GM21381 (cell line): ENCODE measurements at regions not wholly inside any gene's neighbourhood (a gene's known extent, or its start where the extent isn't known, plus 50 kb on each side); places are given as distances from the start of the nearest gene placed in this dataset.

Source experiments
- ATAC-seq: cut with Tn5 transposase; IDR thresholded peaks from one replicate; pipeline ENCODE4 v1.9.1; 2021; ENCODE audit warnings: mild to moderate bottlenecking, moderate library complexity; ENCODE audit not compliant: unreplicated experiment

DNA sequence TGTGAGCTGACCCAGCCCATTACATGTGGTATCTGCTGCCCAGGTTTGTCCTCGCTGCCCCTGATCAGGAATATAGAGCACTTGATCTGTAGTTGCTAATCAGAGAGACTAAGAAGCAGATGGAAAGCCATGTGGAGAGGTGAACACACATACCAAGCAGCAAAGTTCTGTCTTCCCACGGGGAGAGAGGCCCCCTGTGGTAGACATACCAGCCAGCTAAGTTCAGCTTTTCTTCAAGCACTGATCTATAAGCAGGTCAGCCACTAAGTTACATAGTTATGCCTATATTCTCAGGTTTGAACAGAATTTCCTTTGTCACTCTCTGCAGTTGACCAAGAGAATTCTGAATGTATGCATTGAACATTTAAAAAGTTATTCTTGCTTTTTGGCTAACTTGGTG is 76.4 kb downstream of the DDX3Y start:
- no peak for ATAC-seq

DNA sequence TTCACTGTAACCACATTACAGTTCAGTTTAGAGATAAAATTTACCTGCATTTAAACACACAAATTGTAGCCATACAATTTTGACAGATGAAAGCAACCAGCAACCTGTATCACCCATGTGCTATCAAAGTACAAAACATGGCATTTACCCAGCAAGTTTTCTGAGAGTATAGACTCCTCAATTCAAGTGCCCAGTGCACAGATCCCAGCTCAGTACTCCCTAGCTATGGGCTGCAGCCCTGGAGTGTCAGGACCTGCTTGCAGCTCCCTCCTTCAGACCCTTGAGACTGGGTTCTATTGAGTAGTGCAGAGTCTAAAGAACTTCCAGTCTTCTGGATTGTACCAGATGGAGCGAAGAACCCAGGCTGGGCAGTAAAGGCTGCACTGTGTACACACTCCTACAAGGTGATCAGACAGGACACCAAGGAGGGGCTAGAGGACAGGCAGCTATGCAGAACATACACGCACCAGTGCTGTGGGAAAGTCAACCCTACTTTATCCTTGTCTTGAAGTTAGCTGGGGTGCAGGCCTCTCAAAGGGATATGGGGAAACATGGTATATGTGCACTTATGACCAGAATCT is 77.7 kb downstream of the DDX3Y start:
- ATAC-seq, result no peak

DNA sequence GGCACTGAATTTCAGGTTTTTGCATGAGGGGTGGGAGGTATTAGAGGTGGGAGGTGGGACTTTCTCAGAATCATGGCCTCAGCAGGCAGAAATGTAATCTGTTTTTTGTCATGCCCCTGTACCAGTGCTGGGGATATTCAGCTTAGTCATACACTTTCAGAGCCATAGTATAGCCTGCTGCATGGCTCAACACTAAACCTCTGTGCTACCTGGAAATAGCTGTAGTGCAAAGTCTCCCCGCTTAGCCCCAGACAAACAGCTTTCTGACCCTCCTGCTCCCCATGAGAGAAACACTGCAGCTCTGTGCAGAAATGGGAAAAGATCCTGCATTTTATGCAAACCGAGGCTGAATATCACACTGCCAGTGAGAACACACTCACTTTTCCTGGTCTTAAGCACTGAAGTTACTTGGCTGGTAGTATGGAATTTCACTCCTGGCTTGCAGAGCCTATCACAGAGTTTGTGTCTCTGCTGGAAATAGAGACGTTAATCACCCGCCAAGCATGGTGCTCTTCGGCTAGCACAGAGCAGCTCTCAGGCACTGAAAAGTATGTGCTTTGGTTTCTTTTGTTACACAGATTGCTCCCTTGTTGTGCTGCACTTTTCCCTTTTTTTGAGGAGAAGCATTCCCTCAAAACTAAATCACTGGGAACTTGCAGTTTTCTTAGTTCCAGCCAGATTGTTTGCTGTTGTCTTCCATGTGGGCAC is 80.1 kb downstream of the DDX3Y start:
- no peak for ATAC-seq

DNA sequence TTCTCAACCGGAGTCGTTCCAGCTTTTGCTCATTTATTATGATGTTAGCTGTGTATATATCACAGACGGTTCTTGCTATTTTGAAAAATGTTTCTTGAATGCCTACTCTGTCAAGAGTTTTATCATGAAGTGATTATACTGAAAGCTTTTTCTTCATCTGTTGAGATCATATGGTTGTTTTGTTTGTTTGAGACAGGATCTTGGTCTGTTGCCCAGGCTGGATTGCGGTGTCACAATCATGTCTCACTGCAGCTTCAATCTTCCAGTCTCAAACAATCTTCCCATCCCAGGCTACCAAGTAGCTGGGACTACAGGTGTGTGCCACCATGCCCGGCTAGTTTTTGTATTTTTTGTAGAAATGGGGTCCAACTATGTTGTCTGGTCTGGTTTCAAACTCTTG is 112.8 kb downstream of the DDX3Y start:
- ATAC-seq, result no peak

DNA sequence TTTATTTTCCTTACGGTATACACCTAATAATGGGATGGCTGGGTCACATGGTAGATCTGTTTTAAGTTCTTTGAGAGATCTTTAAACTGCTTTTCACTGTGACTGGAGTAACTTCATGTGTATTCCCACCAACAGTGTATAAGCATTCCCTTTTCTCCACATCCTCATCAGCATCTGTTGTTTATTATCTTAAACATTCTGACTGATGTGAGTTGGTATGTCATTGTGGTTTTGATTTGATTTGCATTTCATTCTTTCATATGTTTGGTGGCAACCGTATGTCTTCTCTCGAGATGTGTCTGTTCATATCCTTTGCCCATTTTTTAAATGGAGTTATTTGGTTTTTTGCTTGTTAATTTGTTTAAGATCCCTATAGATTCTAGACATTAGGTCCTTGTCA is 114.8 kb downstream of the DDX3Y start:
- no peak for ATAC-seq

DNA sequence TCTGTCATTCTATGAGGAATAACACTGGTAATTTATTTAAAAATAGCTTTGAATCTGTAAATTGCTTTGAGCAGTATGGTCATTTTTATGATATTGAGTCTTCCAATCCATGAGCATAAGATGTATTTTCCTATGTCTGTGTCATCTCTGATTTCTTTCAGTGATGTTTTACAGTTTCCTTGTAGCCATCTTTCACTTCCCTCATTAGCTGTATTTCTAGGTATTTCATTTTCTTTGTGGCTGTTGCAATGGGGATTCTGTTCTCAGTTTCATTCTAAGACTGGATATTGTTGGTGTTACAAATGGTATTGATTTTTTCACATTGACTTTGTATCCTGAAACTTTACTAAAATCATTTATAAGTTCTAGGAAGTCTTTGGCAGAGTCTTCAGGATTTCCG is 116.2 kb downstream of the DDX3Y start:
- ATAC-seq, result no peak

DNA sequence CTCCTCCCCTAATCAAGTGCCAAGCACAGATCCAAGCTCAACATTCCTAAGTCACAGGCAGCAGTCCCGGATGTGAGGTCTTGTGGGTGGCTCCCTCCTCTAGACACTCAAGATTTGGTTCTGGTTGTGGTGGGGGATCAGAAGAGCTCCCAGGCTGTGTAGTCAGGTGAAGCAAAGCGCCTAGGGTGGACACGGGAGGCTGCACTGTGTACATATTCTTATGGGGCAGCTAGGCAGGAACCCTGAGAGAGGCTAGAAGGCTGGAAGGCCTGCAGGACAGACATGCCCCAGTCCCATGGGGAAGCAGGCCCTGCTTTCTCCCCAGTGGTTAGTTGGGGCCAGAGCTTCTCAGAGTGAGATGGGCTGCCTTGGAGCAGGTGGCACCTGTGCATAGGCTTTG is 118.9 kb downstream of the DDX3Y start:
- no peak for ATAC-seq

DNA sequence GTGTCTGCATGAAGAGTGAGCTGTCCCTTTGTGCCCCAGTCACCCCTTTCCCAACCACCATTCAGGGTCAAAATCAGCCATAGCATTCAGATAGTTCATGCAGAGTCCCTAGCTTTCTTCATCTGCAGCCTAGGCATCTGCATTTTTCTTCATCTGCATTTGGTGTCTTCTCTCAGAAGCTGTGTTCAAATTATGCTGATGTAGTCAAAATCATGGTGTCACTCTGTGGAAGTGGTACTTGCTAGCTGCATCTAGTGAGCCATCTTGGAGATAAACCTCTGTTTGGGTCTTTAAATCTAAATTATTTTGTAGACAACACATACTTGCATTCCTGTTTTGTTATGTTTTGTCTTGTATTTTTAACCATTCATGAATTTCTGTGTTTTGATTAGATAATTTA is 119.8 kb downstream of the DDX3Y start:
- ATAC-seq, result no peak

DNA sequence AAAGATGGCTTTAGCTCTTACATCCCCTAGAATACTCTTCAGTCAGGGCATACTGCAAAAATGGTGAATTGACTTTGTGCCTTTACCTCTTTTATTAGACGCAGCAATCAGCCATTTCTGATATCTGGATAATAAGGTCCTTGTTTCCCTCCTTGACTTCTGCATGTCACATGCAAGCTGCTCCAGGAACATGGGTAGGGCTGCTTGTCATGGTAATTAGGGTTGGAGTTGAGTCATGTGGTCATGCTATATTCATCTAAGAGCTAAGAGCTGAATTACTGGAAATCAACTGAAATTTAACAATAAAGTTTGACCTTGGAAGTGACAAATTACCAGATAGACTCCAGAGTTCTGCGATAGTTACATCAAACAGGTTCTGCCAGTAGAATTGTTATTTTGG is 122.2 kb downstream of the DDX3Y start:
- no peak for ATAC-seq

DNA sequence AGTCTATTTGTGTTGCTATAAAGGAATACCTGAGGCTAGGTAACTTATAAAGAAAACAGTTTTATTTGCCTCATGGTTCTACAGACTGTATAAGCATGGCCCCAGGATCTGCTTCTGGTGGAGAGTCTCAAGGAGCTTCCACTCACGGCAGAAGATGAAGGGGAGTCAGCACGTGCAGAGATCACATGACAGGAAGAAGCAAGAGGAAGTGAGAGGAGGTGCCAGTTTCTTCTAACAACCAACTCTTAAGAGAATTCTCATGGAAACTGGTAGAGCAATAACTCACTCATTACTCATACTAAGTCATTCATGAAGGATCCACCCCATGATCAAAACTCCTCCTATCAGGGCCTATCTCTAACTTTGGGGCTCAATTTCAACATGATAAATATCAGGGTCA is 135.6 kb downstream of the DDX3Y start:
- no peak for ATAC-seq

DNA sequence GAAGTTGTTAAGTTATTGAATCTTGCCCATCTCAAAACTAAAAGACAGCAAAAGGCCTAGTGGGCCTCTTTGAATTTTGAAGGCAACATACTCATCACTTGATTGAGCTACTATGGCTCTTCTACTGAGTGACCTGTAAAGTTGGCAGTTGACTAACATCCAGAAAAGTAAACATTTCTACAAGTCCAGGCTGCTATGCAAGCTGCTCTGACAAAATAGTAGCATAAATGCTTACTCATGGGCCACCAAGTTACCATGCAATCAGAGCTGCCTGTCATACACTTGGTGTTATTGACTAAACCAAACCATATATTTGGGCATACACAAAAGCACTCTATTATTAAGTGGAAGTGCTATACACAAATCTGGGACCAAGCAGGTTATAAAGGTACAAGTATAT is 148.8 kb downstream of the DDX3Y start:
- no peak for ATAC-seq

DNA sequence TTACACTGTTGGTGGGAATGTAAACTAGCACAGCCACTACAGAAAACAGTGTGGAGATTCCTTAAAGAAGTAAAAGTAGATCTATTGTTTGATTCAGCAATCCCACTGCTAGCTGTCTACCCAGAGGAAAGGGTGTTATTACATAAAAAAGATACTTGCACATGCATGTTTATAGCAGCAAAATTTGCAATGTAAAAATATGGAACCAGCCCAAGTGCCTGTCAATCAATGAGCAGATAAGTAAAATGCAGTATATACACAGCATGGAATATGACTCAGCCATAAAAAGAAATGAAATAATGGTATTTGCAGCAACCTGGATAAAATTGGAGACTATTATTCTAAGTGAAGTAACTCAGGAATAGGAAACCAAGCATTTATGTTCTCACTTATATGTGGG is 161.7 kb downstream of the DDX3Y start:
- no peak for ATAC-seq

DNA sequence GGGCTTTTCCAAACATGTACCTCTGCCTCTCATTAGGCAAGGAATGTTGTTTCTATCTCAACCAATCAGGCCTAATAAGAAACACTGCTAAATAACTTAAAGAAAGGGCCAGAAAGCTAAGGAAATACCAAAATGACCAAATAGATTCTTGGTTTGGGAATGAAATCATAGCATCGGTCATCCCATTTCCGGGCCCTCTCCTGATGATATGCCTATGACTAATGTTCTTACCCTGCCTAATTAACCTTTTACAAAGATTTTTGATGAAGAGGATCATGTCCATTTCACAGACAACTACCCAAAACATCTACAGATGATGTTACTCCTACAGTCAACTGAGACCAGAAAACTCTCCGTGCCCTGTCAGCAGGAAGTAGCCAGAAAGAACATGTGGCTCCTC is 164.0 kb downstream of the DDX3Y start:
- no peak for ATAC-seq

DNA sequence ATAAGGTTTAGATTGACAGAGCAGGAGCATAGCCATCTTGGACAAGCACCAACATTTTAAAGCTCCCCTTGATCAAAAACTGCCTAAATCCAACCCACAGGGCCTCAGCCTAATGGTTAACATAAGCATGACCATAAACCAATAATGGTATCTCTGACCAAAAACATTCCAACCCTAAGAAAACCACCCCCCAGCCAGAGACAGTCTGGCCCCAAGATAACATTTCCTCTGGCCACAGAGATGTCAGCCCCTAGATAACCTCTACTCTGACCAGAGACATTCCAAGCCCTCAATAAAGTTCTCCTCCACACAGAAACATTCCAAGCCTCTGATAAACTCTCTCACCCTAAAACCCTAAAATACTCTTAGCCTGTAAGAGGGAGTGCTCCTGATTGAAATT is 164.4 kb downstream of the DDX3Y start:
- ATAC-seq, result no peak

DNA sequence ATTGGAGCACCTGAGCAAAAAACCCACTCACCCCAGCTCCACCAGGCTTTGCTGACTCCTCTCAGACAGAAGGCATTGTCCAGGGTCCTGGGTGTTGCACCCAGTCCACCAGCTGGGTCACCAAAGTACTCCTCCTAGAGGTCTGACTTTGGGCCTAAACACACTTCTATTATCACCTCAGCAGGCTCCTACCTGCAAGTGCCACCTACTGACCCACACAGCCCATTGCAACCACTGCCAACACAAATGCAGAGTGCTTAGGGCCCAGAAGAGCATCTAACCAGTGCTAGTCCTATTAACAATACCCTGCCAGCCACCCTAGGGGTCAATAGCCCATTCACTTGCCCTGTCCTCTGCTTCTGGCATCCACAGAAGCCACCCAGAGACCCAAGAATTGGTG is 178.1 kb downstream of the DDX3Y start:
- ATAC-seq, result no peak

DNA sequence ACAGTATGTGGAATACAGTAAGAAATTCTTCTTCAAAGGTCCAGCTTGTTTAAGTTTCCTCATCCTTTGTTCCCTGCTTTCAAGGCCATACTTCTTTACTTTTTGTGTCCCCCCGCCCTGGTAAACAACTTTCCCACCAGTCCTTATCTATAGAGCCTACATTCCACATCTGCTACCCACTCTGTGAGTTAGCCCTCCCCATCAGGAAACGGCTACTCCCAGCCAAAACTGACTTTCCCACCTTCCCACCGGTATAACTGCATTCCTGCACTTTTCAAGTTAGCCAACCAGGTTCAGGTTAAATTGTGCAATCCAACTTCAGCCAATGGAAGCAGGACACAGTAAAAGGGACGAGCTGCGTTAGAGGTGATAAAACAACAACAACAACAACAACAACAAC is 186.9 kb downstream of the DDX3Y start:
- no peak for ATAC-seq

DNA sequence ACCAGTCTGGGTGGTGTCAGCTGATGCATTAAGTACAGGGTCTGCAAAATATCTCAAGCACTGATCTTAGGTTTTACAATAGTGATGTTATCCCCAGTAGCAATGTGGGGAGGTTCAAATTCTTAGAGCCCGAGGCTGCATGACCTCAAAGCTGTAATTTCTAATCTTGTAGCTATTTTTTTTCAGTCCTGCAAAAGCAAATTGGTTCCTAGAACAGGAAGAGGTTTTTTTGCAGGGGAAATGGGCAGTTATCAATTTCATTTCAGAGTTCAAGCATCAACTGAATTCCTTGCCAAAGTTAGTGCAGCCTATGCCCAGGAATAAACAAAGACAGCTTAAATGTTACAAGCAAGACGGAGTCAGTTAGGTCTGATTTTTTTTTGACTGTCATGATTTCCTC is 188.3 kb downstream of the DDX3Y start:
- ATAC-seq, result no peak

DNA sequence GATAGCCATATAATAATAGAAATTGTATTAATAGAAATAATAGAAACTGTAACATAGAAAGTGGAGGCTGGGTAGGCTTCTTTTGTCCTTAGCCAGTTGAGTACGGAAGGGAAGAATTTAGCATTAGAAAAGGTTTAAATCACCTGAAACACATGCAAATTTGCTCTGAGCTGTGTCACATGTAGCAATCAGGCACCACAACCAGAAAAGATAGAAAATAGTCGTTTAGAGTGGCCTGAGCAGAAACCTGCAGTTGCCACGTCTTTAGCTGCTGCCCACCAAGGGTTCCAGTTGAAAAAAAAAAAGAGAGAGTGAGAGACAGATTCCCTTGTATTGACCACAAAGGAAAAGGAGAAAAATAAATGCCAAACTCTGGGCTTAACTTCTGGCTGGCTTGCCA is 188.8 kb downstream of the DDX3Y start:
- ATAC-seq, result no peak

DNA sequence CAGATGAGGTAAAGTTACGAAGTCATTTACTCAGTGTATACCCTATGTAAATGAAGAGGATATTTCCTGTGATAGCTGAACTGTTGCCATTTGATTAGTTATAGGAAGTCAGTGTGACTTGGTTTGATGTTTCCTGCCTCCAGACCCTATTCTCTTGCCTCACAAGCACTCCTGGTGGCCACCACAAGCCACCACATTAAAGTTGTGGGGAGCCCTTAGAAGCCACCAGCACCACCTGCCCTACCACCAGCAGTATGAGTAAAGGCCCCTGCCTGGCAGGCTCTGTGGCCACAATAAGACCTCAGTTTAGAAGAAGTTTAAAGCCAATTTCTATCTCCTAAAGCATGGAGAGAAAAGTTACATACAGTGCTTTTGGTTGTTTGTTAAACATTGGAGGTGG is 189.7 kb downstream of the DDX3Y start:
- no peak for ATAC-seq

DNA sequence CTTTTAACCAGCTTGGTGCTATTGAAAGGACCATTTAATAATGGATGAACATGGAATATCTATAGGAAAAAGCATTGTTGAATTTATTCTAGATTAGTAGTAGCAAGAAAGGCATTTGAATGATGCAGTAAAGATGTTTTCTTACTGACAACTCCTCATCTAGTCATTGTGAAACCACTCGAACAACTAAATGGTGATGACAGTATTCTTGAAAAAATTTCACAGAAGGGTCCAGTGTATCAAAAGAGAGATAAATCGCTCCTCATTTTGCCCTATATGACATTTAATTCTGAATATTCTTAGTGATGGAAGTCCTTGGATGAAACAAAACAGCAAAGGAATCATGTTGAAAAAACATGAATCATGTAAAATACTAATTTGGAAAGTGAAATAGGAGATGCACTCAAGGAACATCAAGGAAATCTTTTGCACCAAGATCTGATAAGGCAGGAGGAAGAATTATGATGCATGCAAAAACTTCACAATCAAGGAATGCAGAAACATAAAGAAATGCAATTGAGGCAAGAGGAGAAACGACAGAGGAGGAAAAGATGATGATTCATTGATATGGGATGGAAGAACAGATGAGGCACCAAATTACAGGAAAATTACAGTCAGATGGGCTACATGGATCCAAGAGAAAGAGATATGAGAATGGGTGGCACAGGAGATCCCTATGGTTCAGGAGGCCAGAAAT is 190.4 kb downstream of the DDX3Y start:
- ATAC-seq, result no peak

DNA sequence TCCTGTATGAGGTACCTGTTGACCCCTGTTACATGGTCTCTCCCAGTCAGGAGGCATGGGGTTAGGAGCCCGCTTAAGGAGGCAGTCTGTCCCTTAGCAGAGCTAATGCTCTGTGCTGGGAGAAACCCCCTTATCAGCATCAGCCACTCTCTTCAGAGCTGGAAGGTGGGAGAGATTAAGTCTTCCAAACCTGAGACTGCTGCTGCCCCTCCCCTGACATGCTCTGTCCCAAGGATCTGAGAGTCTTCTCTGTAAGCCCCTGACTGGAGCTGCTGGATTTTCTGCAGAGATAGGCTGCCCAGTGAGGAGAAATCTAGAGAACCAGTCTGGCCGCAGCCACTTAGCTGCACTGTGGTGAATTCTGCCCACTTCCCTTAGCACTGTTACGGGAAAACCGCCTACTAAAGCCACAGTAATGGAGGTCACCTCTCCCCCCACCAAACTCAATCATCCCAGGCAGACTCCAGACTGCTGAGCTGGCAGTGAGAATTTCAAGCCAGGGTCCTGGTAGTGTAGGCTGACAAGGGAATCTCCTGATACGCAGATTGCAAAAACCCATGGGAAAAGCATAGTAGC is 222.3 kb downstream of the DDX3Y start:
- ATAC-seq, result peak; percentile 84

DNA sequence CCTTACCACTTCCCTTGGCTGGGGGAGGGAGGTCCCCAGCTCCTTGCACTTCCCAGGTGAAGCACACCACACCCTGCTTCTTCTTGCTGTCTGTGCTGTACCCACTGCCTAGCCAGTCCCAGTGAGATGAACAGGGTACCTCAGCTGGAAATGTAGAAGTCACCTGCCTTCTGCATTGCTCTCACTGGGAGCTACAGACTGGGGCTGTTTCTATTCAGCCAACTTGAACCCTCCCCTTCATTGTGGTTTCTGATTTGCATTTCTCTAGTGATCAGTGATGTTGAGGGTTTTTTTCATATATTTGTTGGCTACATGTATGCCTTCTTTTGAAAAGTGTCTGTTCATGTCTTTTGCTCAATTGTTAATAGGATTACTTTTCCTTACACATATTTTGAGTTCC is 222.8 kb downstream of the DDX3Y start:
- ATAC-seq, result peak; percentile 75
